Epithelial cell of proximal tubule (primary cell): ENCODE measurements at regions not wholly inside any gene's neighbourhood (a gene's known extent, or its start where the extent isn't known, plus 50 kb on each side); places are given as distances from the start of the nearest gene placed in this dataset.
A peak's percentile ranks its signal among the peaks of the same experiment; 100 is the strongest.

ENCODE experiments used
- DNase-seq: peaks from one replicate; pipeline ENCODE4 v3.0.0-alpha.2; 2011; ENCODE audit warnings: low read depth
- H3K4me3 ChIP-seq: 2 replicates; pipeline ENCODE4 v1.5.1; 2011; ENCODE audit warnings: low read depth, mild to moderate bottlenecking, low read length
- CTCF ChIP-seq: conservative IDR thresholded peaks from 2 replicates; pipeline ENCODE4 v1.5.1; 2012; ENCODE audit warnings: low read depth, mild to moderate bottlenecking, low read length

GRCh38 chr2:59779571-59779970 is 773.9 kb downstream of the BCL11A start:
- DNase-seq = no peak
- TF ChIP-seq CTCF = no peak
- H3K4me3 ChIP-seq = no peak overlapping the region

DNA sequence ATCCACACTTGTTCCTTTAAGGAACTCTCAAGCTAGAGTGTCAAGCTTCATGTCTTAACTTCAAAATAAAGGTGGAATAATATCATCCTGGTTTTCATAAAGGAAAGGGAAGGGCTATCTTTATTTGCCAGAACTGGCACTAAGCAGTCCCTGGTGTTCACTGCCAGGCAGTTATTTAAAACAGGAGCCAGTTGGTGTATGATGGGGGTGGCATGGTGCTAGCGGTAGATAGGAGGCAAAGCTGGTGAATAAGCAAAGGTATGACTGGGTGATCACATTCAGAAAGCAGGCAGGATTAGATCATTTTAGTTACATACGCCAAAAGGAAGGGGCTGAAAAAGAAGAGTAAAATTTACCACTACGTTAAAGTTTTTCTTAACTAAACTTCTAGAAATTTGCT is 776.3 kb downstream of the BCL11A start:
- no peak overlapping the region for H3K4me3 ChIP-seq
- no peak for DNase-seq
- TF ChIP-seq CTCF = no peak

- DNase-seq = no peak
- no peak for TF ChIP-seq CTCF
- no peak overlapping the region for H3K4me3 ChIP-seq
Measured at GRCh38 chr2:59776726-59777008, 776.8 kb downstream of the BCL11A start.

GRCh38 chr2:59774821-59775433 is 778.5 kb downstream of the BCL11A start:
- no peak for DNase-seq
- TF ChIP-seq CTCF = peak; percentile 9

GRCh38 chr2:59770651-59771050 is 782.8 kb downstream of the BCL11A start:
- DNase-seq = no peak
- TF ChIP-seq CTCF = no peak
- no peak overlapping the region for H3K4me3 ChIP-seq

More at GRCh38 chr2:59774821-59775433, 778.5 kb downstream of the BCL11A start:
- H3K4me3 ChIP-seq = no peak overlapping the region

- no peak overlapping the region for H3K4me3 ChIP-seq
- TF ChIP-seq CTCF = no peak
- DNase-seq = no peak
Measured at GRCh38 chr2:59761966-59762365, 791.5 kb downstream of the BCL11A start.

- H3K4me3 ChIP-seq = no peak overlapping the region
- TF ChIP-seq CTCF = no peak
- no peak for DNase-seq
Measured at GRCh38 chr2:59756150-59756549, 797.3 kb downstream of the BCL11A start.
